LNCAP (cell line): ENCODE measurements at regions not wholly inside any gene's neighbourhood (a gene's known extent, or its start where the extent isn't known, plus 50 kb on each side); places are given as distances from the start of the nearest gene placed in this dataset.

ENCODE experiments used
- TF ChIP-seq, protein P1 (sequence below): fragments of 450-650 bp; IDR thresholded peaks from 2 replicates; pipeline ENCODE4 v1.5.1; 2017; ENCODE audit warnings: mild to moderate bottlenecking

DNA sequence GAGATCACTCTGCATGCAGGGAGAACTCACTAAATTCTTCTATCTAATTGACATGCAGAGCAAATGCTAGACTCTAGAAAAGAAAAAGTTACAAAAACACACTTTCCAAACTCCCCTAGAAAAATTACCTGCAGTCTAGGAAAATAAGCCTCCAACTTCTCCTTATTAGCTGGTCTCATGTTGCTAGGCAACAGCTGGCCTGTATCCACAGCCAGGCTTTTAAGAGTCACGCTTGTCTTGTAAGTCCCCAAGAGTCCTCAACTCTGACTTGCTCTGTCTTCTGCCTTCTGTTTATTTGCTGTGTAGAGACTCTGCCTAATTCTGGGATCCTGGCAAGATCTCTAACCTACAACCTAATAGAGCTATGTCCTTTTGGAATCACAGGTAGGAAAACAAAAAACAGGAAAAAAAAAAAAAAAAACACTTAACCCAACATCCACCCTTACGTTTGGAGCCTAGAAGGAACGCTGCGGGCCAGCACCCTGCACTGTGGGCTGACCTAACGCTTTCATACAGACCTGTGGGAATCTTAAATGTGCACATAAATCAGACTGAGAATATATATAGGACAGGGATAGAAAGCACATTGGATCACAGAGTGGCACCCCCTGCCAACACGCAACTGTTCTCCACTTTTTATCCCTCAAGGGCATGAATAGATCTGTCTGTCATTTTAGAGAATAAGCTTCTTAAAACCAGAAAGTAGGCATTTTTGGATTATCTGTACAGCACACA, 117.0 kb upstream of the PTPRZ1 start:
- TF ChIP-seq, protein P1, sequence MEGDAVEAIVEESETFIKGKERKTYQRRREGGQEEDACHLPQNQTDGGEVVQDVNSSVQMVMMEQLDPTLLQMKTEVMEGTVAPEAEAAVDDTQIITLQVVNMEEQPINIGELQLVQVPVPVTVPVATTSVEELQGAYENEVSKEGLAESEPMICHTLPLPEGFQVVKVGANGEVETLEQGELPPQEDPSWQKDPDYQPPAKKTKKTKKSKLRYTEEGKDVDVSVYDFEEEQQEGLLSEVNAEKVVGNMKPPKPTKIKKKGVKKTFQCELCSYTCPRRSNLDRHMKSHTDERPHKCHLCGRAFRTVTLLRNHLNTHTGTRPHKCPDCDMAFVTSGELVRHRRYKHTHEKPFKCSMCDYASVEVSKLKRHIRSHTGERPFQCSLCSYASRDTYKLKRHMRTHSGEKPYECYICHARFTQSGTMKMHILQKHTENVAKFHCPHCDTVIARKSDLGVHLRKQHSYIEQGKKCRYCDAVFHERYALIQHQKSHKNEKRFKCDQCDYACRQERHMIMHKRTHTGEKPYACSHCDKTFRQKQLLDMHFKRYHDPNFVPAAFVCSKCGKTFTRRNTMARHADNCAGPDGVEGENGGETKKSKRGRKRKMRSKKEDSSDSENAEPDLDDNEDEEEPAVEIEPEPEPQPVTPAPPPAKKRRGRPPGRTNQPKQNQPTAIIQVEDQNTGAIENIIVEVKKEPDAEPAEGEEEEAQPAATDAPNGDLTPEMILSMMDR = no peak

DNA sequence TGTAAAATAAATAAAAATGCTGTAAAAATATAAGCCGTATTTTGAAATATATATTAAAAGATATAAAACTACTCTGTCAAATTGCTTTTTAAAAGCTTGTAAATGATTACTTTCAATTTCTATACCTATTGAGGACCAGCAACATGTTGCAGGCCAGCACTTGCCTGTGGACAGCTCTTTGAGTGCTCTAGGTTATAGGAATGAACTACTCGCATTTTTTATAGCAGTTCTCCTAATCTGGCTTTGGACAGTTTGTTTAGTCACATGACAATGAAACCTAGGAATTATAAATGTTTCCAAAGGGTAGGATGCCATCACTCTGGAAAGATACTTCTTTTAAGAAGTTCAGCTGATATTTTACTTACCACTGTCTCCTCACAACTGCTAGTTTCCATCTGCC, 117.7 kb upstream of the PTPRZ1 start:
- TF ChIP-seq, protein P1 = no peak

DNA sequence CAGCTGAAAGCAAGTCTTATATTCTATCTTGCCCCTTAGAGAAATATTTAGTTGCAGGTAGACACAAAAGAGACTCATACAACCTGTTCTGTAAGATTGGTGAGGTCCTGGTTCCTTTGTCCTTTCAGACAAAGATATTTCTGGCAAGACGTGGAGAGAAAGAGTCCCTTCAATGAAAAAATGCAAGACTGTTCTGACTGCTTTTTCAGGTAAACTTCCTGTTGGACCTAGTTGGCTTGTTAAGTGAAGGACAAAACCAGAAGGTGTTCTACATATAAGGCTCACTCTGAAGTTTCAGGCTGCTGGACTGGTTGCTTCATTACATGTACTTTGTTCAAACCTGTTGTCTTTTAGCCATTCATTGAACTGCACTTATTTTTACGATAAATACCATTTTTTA, 119.0 kb upstream of the PTPRZ1 start:
- TF ChIP-seq, protein P1 = no peak

DNA sequence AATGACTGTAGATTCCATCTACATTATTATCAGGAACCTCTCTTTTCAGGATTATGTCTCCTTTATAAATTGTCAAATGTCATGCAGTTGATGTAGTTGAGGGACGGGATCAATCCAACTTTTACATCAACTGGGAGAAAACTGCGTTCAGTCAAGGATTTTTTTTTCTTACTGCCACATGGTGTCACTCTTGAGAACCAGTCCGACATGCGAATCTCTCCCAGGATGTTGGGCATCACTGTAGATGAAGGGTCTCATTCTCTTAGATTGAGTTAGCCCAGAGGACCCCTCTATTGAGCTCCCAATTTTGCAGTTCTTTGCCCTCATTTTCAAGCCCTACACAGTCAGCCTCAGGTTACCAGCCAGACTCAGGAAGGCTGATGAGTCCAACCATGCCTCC, 120.3 kb upstream of the PTPRZ1 start:
- TF ChIP-seq, protein P1 = peak; percentile 44

DNA sequence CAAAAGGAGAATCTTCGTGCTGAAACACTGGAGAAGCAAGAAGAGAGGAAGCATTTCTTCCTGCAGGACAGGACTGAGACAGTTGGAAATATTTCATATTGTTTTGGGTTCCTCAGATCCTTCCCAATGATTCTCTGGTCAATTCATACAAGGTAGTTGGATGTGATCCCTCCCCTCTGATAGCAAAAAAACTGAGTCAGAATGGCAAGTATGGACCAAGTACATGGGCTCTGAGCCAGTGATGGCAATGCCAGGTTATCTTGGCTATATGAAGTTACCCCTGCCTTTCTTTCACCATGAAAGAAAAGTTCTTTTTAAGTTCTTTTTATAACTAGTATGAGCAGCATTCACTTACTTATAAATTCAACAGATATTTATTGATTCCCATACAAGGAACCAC, 124.4 kb upstream of the PTPRZ1 start:
- TF ChIP-seq, protein P1 = no peak

DNA sequence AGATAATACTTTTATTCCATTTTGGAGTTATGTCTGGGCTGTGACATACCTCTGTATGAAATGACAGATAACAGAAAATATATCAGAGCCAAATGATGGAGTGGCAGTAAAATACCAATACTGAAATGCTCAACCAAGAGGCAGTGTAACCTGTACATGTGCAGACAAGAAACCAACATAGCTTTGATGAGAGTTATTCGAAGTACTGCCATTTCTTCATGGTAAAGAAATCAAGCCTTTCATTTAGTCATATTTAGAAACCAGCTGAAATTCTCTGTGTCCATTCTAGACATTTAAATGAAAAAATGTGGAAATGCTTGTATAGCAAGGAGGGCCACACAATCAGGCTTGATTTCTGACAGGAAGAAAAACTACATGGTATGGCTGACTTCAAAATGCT, 127.1 kb upstream of the PTPRZ1 start:
- TF ChIP-seq, protein P1 = no peak

DNA sequence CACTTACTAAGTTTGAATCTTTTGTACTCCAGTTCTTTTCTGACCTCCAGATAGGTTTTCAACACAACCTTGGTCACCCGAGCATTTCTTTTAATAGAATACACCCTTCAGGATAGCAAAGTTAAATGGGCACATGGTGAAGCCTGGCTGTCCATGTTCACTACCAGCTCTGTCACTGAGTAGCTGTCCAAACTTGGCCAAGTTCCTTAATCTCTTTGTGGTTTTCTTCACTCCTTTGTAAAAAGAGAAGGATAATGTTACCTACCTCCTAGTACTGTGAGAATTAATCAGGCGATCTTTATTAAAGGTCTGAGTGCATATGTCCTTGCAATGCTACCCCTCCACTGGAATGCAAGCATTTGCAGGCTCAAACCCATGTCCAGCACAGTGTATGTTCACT, 128.1 kb upstream of the PTPRZ1 start:
- TF ChIP-seq, protein P1 = no peak

DNA sequence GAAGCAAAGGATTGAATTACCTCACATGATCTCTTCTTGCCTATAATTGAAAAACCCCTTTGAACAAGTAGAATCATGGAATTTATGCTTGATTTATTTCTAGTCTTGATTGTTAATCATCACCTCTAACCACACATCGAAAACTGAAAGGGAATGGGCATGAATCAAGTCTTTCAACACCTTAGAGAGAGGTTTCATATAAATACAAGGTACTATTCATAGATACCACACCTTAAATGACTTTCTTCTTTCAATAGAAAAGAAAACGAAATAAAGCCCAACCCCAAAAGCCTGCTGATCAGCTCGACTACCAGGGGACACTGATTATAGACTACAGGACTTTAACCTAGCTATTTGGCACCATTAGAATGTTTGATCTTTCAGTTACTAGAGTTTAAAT, 128.6 kb upstream of the PTPRZ1 start:
- TF ChIP-seq, protein P1 = no peak
